A549 (cell line): ENCODE measurements at regions not wholly inside any gene's neighbourhood (a gene's known extent, or its start where the extent isn't known, plus 50 kb on each side); places are given as distances from the start of the nearest gene placed in this dataset.

ENCODE experiments used
- ATAC-seq, 2 experiments: fragments of 200-7000 bp in 1 of 2; fragments of >200 bp in 1 of 2; cut with Nextera tagmentation in 1 of 2; cut with Tn5 transposase in 1 of 2; 3 replicates each; pipeline versions ENCODE4 v1.8.0 to v1.9.1; 2018 to 2020; ENCODE audit warnings: mild to moderate bottlenecking in 1 of 2, moderate library complexity in 1 of 2
- CTCF ChIA-PET: fragments of 300-600 bp; sonication (Branson Sonifier 250); formaldehyde crosslinking; extraction: SDS; loops from one replicate; lab custom pipeline; 2021; ENCODE audit warnings: antibody characterized with exemption, inconsistent platforms; lab: Yijun Ruan, JAX
- POLR2A ChIA-PET: fragments of 350-600 bp; formaldehyde crosslinking; extraction: SDS; loops from one replicate; lab custom pipeline; 2021; ENCODE audit warnings: antibody characterized with exemption, inconsistent platforms; lab: Yijun Ruan, JAX
- DNase-seq, 2 experiments: peaks; one replicate each; pipeline versions ENCODE4 v3.0.0 to v3.0.0-alpha.2; 2011 to 2016; ENCODE audit warnings: low read depth in 1 of 2, low spot score in 1 of 2
- FAIRE-seq: peaks from 2 replicates; lab custom pipeline; 2011; peaks lifted over from hg19 to GRCh38; lab: Jason Lieb, UNC
- H3K27ac ChIP-seq, 2 experiments: fragments of >200 bp; sonication (Bioruptor Twin); formaldehyde crosslinking; 3 replicates each; pipeline ENCODE4 v1.5.1; 2016 to 2017
- H3K4me1 ChIP-seq: fragments of >200 bp; sonication (Bioruptor Twin); formaldehyde crosslinking; 3 replicates; pipeline ENCODE4 v1.6.1; 2016
- H3K4me2 ChIP-seq: fragments of >200 bp; sonication (Bioruptor Twin); formaldehyde crosslinking; 3 replicates; pipeline ENCODE4 v1.6.1; 2016
- H3K4me3 ChIP-seq: fragments of >200 bp; sonication (Bioruptor Twin); formaldehyde crosslinking; 3 replicates; pipeline ENCODE4 v1.5.1; 2016
- H3K9me3 ChIP-seq: fragments of >200 bp; sonication (Bioruptor Twin); formaldehyde crosslinking; 3 replicates; pipeline ENCODE4 v1.6.1; 2016
- E2F6 ChIP-seq: IDR thresholded peaks from 2 replicates; pipeline ENCODE4 v1.6.1; 2012; ENCODE audit warnings: low read depth, borderline replicate concordance
- EHMT2 ChIP-seq: fragments of 200-600 bp; sonication (generic); IDR thresholded peaks from 2 replicates; pipeline ENCODE4 v1.6.1; 2016; ENCODE audit warnings: antibody characterized with exemption, low read depth, mild to moderate bottlenecking, moderate library complexity
- FOSL2 ChIP-seq, 2 experiments: fragments of 450-650 bp in 1 of 2; fragments of >200 bp in 1 of 2; sonication (Bioruptor Twin) in 1 of 2; formaldehyde crosslinking; IDR thresholded peaks; 2 replicates each; pipeline versions ENCODE4 v1.5.0 to v1.6.1; 2016 to 2020; ENCODE audit warnings: mild to moderate bottlenecking in 1 of 2, moderate library complexity in 1 of 2
- FOXS1 ChIP-seq: fragments of 250-450 bp; sonication (Bioruptor Pico); IDR thresholded peaks from 2 replicates; pipeline ENCODE4 v1.5.0; 2020; ENCODE audit warnings: mild to moderate bottlenecking, moderate library complexity
- GATA3 ChIP-seq: IDR thresholded peaks from 2 replicates; pipeline ENCODE4 v1.6.1; 2012; ENCODE audit warnings: borderline replicate concordance
- HDAC2 ChIP-seq: fragments of 200-600 bp; sonication (generic); IDR thresholded peaks from 2 replicates; pipeline ENCODE4 v1.6.1; 2016
- HOXA7 ChIP-seq: fragments of 250-450 bp; sonication (Bioruptor Pico); IDR thresholded peaks from 2 replicates; pipeline ENCODE4 v1.5.0; 2020; ENCODE audit warnings: mild to moderate bottlenecking, moderate library complexity
- HOXB13 ChIP-seq: fragments of 250-450 bp; sonication (Bioruptor Pico); IDR thresholded peaks from 2 replicates; pipeline ENCODE4 v1.5.0; 2020; ENCODE audit warnings: low read depth, mild to moderate bottlenecking, moderate library complexity
- KDM1A ChIP-seq: fragments of 200-600 bp; sonication (generic); IDR thresholded peaks from 2 replicates; pipeline ENCODE4 v1.6.1; 2016; ENCODE audit warnings: low read depth, mild to moderate bottlenecking
- KDM5A ChIP-seq: fragments of 200-600 bp; sonication (generic); IDR thresholded peaks from 2 replicates; pipeline ENCODE4 v1.6.1; 2016; ENCODE audit warnings: antibody characterized with exemption, mild to moderate bottlenecking
- MAX ChIP-seq: IDR thresholded peaks from 2 replicates; pipeline ENCODE4 v1.6.1; 2012
- NR3C1 ChIP-seq: fragments of >200 bp; sonication (Bioruptor Twin); formaldehyde crosslinking; IDR thresholded peaks from 3 replicates; pipeline ENCODE4 v1.6.1; 2017
- PBX3 ChIP-seq: IDR thresholded peaks from 2 replicates; pipeline ENCODE4 v1.6.1; 2012
- RAD21 ChIP-seq, 2 experiments: fragments of >200 bp in 1 of 2; sonication (Bioruptor Twin) in 1 of 2; formaldehyde crosslinking in 1 of 2; IDR thresholded peaks in 1 of 2; conservative IDR thresholded peaks in 1 of 2; 2 replicates in 1 of 2; 3 replicates in 1 of 2; pipeline ENCODE4 v1.6.1; 2012 to 2018; ENCODE audit warnings: inconsistent platforms in 1 of 2
- RNF2 ChIP-seq: fragments of 200-600 bp; sonication (generic); IDR thresholded peaks from 2 replicates; pipeline ENCODE4 v1.6.1; 2016; ENCODE audit warnings: low read depth, mild to moderate bottlenecking, antibody characterized with exemption, moderate library complexity, borderline replicate concordance
- SMC3 ChIP-seq: fragments of >200 bp; sonication (Bioruptor Twin); formaldehyde crosslinking; IDR thresholded peaks from 3 replicates; pipeline ENCODE4 v1.6.1; 2018; ENCODE audit warnings: inconsistent platforms
- TP53 ChIP-seq: fragments of 250-450 bp; sonication (Bioruptor Pico); IDR thresholded peaks from 2 replicates; pipeline ENCODE4 v1.5.0; 2021; ENCODE audit warnings: mild to moderate bottlenecking, moderate library complexity
- USF2 ChIP-seq: fragments of 450-650 bp; IDR thresholded peaks from 2 replicates; pipeline ENCODE4 v1.6.1; 2014; ENCODE audit warnings: antibody characterized with exemption
- ZC3H11A ChIP-seq: fragments of 450-650 bp; IDR thresholded peaks from 2 replicates; pipeline ENCODE4 v1.6.1; 2014; ENCODE audit warnings: antibody characterized with exemption, mild to moderate bottlenecking
- WGBS: methylation state at CpG from one replicate; pipeline ENCODE4 v1.1.6; 2017; ENCODE audit errors: missing lambda C conversion rate; 5-methylcytosine and 5-hydroxymethylcytosine counted together

- CTCF ChIA-PET: interaction anchor here (0.7 to 1.5 kb wide), 6 partner anchors 16 to 136 kb away, joined by 3 to 7 read pairs (median 3); no protein-coding TSS in a partner anchor
- Histone ChIP-seq H3K4me3 (no peak overlapping the region), H3K4me2 (peak overlapping the region; percentile 52), H3K9me3 (no peaks in the 10 kb centered on the region)
- 80% methylated on average over 23 of the region's 28 CpGs for WGBS
- DNase-seq (peak; percentile 50 to 92), FAIRE-seq (no peak)
- TF ChIP-seq MAX (peak; percentile 72), NR3C1 (no peak), SMC3 (peak; percentile 32; the same call in 2 of the 3 replicates), RAD21 (conservative IDR thresholded peaks at IDR 0.05 in 1 of 2, IDR thresholded peaks at IDR 0.05 in 1 of 2) (peak; percentile 30 to 38; a peak in 4 of 5 replicates), FOSL2 (IDR thresholded peaks at IDR 0.05) (peak; percentile 37; the same call in 1 of the 2 replicates), FOSL2 (CRISPR knock-in tag; IDR thresholded peaks at IDR 0.05) (peak; percentile 66), HDAC2 (no peak), PBX3 (no peak), HOXA7 (CRISPR knock-in tag) (no peak), TP53 (CRISPR knock-in tag) (no peak), KDM1A (no peak)
- TF ChIP-seq, all 56 proteins: peak for 4
- peak; percentile 97 to 99 for ATAC-seq
- H3K27ac ChIP-seq: peak overlapping the region; percentile 68 to 85
- POLR2A ChIA-PET: no interaction called here
- H3K4me1 ChIP-seq: peaks cover 27% of the 10 kb centered on the region
These were observed 55.6 kb upstream of the COL5A1 start for GRCh38 chr9:134585746-134586706.

GRCh38 chr9:134589748-134590147, 51.9 kb upstream of the COL5A1 start:
- POLR2A ChIA-PET: no interaction called here
- ATAC-seq (no peak), FAIRE-seq (no peak), DNase-seq (no peak)
- Histone ChIP-seq H3K9me3 (no peaks in the 10 kb centered on the region), H3K4me2 (no peak overlapping the region), H3K4me1 (peaks cover 47% of the 10 kb centered on the region), H3K27ac (peak overlapping the region in 1 of 2 experiments; percentile 89; a peak in 2 of 6 replicates), H3K4me3 (no peak overlapping the region)
- TF ChIP-seq KDM1A: no peak
- no peak for TF ChIP-seq USF2
- TF ChIP-seq PBX3: no peak
- no peak for TF ChIP-seq RNF2
- TF ChIP-seq ZC3H11A: no peak
- TF ChIP-seq HOXB13 (CRISPR knock-in tag): no peak
- no peak for TF ChIP-seq KDM5A
- no peak for TF ChIP-seq FOXS1 (CRISPR knock-in tag)
- no peak for TF ChIP-seq EHMT2
- TF ChIP-seq GATA3: no peak
- no peak for TF ChIP-seq E2F6
- 87% methylated on average over 7 of the region's 7 CpGs for WGBS
- CTCF ChIA-PET: interaction anchor here (1.0 to 1.3 kb wide), 2 partner anchors 11 to 20 kb away, joined by 3 read pairs; no protein-coding TSS in a partner anchor
